Adrenal gland (tissue), 9 donors: ENCODE measurements at regions not wholly inside any gene's neighbourhood (a gene's known extent, or its start where the extent isn't known, plus 50 kb on each side); places are given as distances from the start of the nearest gene placed in this dataset.

ENCODE experiments used
- DNase-seq, 7 donors: peaks; one replicate each; pipeline ENCODE4 v3.0.0-alpha.2; 2019 to 2020
- H3K27ac ChIP-seq, 5 donors: fragments of 200-600 bp; sonication (generic) in 4 of 5; 1 replicate in 3 of 5; 2 replicates in 2 of 5; pipeline versions ENCODE4 v1.5.1 to v1.8.0; 2016 to 2020; ENCODE audit warnings: mild to moderate bottlenecking in 1 of 5
- H3K27me3 ChIP-seq: fragments of 200-600 bp; 2 replicates; pipeline ENCODE4 v1.8.0; 2021
- H3K36me3 ChIP-seq, 2 donors: fragments of 200-600 bp; replicated peaks in 1 of 2; 1 replicate in 1 of 2; 2 replicates in 1 of 2; pipeline versions ENCODE4 v1.5.1 to v1.8.0; 2018 to 2022
- H3K4me1 ChIP-seq, 2 donors: fragments of 200-600 bp; replicated peaks in 1 of 2; 1 replicate in 1 of 2; 2 replicates in 1 of 2; pipeline versions ENCODE4 v1.5.1 to v1.8.0; 2018 to 2021
- H3K4me3 ChIP-seq, 4 donors: fragments of 200-600 bp; sonication (generic) in 3 of 4; one replicate each; pipeline ENCODE4 v1.5.1; 2016 to 2018
- H3K9me3 ChIP-seq, 3 donors: fragments of 200-600 bp; sonication (generic) in 1 of 3; replicated peaks in 1 of 3; 1 replicate in 2 of 3; 2 replicates in 1 of 3; pipeline versions ENCODE4 v1.5.1 to v1.8.0; 2016 to 2021
- CTCF ChIP-seq, 6 experiments: fragments of 450-650 bp in 4 of 6; fragments of 200-600 bp in 2 of 6; sonication (generic) in 1 of 6; IDR thresholded peaks; 1 replicate in 5 of 6; 2 replicates in 1 of 6; pipeline versions ENCODE4 v1.5.1 to v1.8.0; 2016 to 2021; ENCODE audit warnings: antibody characterized with exemption in 6 of 6, mild to moderate bottlenecking in 2 of 6, moderate library complexity in 1 of 6
- POLR2A ChIP-seq, 2 donors: fragments of 450-650 bp; IDR thresholded peaks; one replicate each; pipeline ENCODE4 v1.6.1; 2017; ENCODE audit warnings: antibody characterized with exemption in 2 of 2, mild to moderate bottlenecking in 2 of 2, moderate library complexity in 1 of 2
- WGBS, 4 donors: extraction: QIAGEN DNeasy Blood & Tissue Kit in 2 of 4; methylation state at CpG; one replicate each; pipeline versions ENCODE4 v1.1.5 to v1.1.7; 2013 to 2017; 5-methylcytosine and 5-hydroxymethylcytosine counted together
- intact Hi-C, 2 donors: fragments of 100-400 bp; cut with DNase I; formaldehyde crosslinking; loops; one replicate each; pipeline versions ENCODE4 v1.14.1 to v1.15.0; 2022 to 2023
- donor health status: healthy with polysubstance abuse.
- donor health status: Bipolar disorder and iron deficiency.
- donor health status: DM: yes; HTN: yes; CAD: no.
- donor health status: DM: no; HTN: no; CAD: no.
- donor health status: DM: no; HTN: no; CAD: no.

- DNase-seq: no peak
- TF ChIP-seq POLR2A (IDR thresholded peaks at IDR 0.05) (no peak), CTCF (IDR thresholded peaks at IDR 0.05) (no peak)
- WGBS, 4 donors: 57 to 83% (median 72%) methylated on average over 2 of the region's 2 CpGs
- Histone ChIP-seq H3K4me1 (no peaks in the 10 kb centered on the region), H3K36me3 (no peaks in the 10 kb centered on the region), H3K9me3 (no peaks in the 10 kb centered on the region), H3K27ac (no peak overlapping the region), H3K4me3 (no peak overlapping the region), H3K27me3 (no peaks in the 10 kb centered on the region)
- intact Hi-C loops: no loop called here
These were observed 599.3 kb upstream of the MKI67 start for GRCh38 chr10:128725531-128725930.

GRCh38 chr10:128727114-128727513, 600.9 kb upstream of the MKI67 start:
- WGBS, 4 donors: 68 to 70% (median 69%) methylated on average over 6 of the region's 6 CpGs
- Histone ChIP-seq H3K4me1 (no peaks in the 10 kb centered on the region), H3K27me3 (no peaks in the 10 kb centered on the region), H3K27ac (no peak overlapping the region), H3K4me3 (no peak overlapping the region), H3K9me3 (no peaks in the 10 kb centered on the region), H3K36me3 (no peaks in the 10 kb centered on the region)
- intact Hi-C loops: no loop called here
- no peak for DNase-seq
- TF ChIP-seq POLR2A (IDR thresholded peaks at IDR 0.05) (no peak), CTCF (IDR thresholded peaks at IDR 0.05) (no peak)

- no peaks in the 10 kb centered on the region for H3K27me3 ChIP-seq
- WGBS, 4 donors: 42 to 81% (median 72%) methylated on average over 2 to 4 of the region's 4 CpGs
- no peak for DNase-seq
- no peaks in the 10 kb centered on the region for H3K9me3 ChIP-seq
- no peak overlapping the region for H3K4me3 ChIP-seq
- intact Hi-C loops: no loop called here
- H3K36me3 ChIP-seq: no peaks in the 10 kb centered on the region
- no peak overlapping the region for H3K27ac ChIP-seq
- TF ChIP-seq CTCF (IDR thresholded peaks at IDR 0.05) (no peak), POLR2A (IDR thresholded peaks at IDR 0.05) (no peak)
- no peaks in the 10 kb centered on the region for H3K4me1 ChIP-seq
These were observed 603.7 kb upstream of the MKI67 start for GRCh38 chr10:128729910-128730420.

- Histone ChIP-seq H3K27me3 (no peaks in the 10 kb centered on the region), H3K36me3 (no peaks in the 10 kb centered on the region), H3K4me3 (no peak overlapping the region), H3K9me3 (no peaks in the 10 kb centered on the region), H3K4me1 (no peaks in the 10 kb centered on the region), H3K27ac (no peak overlapping the region)
- intact Hi-C loops: no loop called here
- TF ChIP-seq CTCF (IDR thresholded peaks at IDR 0.05) (no peak), POLR2A (IDR thresholded peaks at IDR 0.05) (no peak)
- no peak for DNase-seq
- WGBS, 4 donors: 87 to 100% (median 90%) methylated on average over 2 to 13 of the region's 13 CpGs
These were observed 604.7 kb upstream of the MKI67 start for GRCh38 chr10:128730922-128731321.
